ENCODE measurements at regions not wholly inside any gene's neighbourhood (a gene's known extent, or its start where the extent isn't known, plus 50 kb on each side); places are given as distances from the start of the nearest gene placed in this dataset.

DNA sequence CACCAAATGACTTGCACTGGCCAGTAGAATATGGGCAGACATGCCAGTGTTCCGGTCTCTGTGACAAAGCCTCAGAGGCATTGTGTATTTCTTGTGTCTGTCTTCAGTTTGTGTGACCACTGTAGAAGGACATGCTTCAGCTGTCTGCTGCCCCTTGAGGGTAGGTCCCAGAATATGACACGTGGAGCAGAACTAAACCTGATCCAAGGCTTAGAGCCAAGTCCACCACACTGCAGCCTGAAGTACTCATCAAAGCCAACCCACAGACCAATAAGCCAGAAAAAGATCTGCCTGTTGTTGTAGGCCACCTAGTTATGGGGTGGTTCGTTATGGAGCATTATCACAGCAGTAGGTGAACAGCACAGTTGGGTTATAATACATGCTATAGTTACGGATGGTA is 468.9 kb downstream of the PSAT1 start:
- Histone ChIP-seq H3K4me3 (ENCODE audit: low read depth, low read length) (no peak overlapping the region), H3K36me3 (replicated peaks) (no peaks in the 10 kb centered on the region), H3K27me3 (replicated peaks) (no peaks in the 10 kb centered on the region), H3K27ac (no peak overlapping the region)
- TF ChIP-seq, protein P1, sequence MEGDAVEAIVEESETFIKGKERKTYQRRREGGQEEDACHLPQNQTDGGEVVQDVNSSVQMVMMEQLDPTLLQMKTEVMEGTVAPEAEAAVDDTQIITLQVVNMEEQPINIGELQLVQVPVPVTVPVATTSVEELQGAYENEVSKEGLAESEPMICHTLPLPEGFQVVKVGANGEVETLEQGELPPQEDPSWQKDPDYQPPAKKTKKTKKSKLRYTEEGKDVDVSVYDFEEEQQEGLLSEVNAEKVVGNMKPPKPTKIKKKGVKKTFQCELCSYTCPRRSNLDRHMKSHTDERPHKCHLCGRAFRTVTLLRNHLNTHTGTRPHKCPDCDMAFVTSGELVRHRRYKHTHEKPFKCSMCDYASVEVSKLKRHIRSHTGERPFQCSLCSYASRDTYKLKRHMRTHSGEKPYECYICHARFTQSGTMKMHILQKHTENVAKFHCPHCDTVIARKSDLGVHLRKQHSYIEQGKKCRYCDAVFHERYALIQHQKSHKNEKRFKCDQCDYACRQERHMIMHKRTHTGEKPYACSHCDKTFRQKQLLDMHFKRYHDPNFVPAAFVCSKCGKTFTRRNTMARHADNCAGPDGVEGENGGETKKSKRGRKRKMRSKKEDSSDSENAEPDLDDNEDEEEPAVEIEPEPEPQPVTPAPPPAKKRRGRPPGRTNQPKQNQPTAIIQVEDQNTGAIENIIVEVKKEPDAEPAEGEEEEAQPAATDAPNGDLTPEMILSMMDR (IDR thresholded peaks at IDR 0.05; ENCODE audit: low read depth, low read length, missing control alignments) = no peak
- in situ Hi-C loops (cut with HindIII; ENCODE audit: low pct_ligation_motif_present, low sequenced_read_pairs) = no loop called here
- DNase-seq = no peak

DNA sequence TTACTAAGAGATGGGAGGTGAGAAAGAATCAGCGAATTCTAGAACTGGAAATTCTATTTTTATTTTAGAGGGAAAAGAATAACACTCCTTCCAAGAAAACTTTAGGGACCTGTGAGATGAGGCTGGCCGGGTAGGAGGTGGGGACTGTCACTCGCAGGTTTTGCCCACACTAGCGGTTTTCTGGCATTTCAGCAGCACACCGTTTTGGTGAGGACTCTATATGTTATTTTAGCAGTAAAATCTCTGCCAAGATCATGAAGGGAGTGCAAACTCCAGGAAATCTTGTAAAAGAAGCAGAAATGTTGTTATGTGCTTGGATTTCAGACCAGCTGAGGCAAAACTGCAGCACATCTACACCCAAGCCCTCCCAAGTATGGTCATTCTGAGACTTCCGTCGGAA is 470.6 kb downstream of the PSAT1 start:
- TF ChIP-seq, protein P1 (IDR thresholded peaks at IDR 0.05; ENCODE audit: low read depth, low read length, missing control alignments) = no peak
- Histone ChIP-seq H3K4me3 (ENCODE audit: low read depth, low read length) (no peak overlapping the region), H3K27ac (no peak overlapping the region), H3K36me3 (replicated peaks) (no peaks in the 10 kb centered on the region), H3K27me3 (replicated peaks) (no peaks in the 10 kb centered on the region)
- in situ Hi-C loops (cut with HindIII; ENCODE audit: low pct_ligation_motif_present, low sequenced_read_pairs) = no loop called here
- DNase-seq = no peak

DNA sequence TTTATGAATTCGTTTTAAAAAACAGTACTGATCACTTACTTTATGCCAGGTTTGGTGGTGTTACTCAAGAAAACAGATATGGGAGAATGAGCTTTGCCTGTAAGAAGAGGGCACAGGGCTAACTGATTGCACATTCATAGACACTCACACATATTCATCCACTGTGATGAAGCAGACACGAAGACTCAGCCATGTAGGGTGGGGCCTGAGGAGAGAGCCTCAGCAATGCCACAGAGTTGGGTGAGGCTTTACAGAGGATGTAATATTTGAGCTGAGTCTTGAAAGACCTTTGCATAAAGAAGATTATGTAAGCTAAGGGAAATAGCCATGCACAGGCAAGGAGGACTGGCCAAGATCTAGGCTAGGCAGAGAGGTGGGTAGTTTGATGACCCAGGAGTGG is 472.8 kb downstream of the PSAT1 start:
- Histone ChIP-seq H3K4me3 (ENCODE audit: low read depth, low read length) (no peak overlapping the region), H3K27ac (no peak overlapping the region), H3K36me3 (replicated peaks) (no peaks in the 10 kb centered on the region), H3K27me3 (replicated peaks) (no peaks in the 10 kb centered on the region)
- in situ Hi-C loops (cut with HindIII; ENCODE audit: low pct_ligation_motif_present, low sequenced_read_pairs) = no loop called here
- DNase-seq = no peak
- TF ChIP-seq, protein P1 (IDR thresholded peaks at IDR 0.05; ENCODE audit: low read depth, low read length, missing control alignments) = no peak

DNA sequence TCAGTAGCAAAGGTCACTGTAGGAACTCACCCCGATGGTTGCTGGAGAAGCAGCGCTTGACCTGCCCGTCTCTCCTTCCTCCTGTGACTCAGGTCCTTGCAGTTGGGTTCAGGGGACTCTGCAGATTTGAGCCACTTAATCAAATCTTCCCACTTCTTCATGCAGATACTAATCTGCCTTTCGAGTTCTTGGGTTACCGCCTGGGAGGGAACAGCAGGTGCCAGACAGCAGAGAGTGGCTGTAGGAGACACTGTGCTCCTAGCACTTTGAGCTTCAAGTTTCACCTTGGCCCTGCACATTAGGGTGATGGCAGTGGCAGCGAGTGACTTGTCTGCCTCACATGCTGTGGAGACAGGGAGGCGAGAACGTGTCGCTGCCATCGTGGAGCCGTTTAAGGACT is 478.3 kb downstream of the PSAT1 start:
- in situ Hi-C loops (cut with HindIII; ENCODE audit: low pct_ligation_motif_present, low sequenced_read_pairs) = no loop called here
- H3K27ac ChIP-seq = no peak overlapping the region
- no peak for DNase-seq
- TF ChIP-seq, protein P1 (IDR thresholded peaks at IDR 0.05; ENCODE audit: low read depth, low read length, missing control alignments) = no peak
- H3K36me3 ChIP-seq (replicated peaks) = no peaks in the 10 kb centered on the region
- H3K4me3 ChIP-seq (ENCODE audit: low read depth, low read length) = no peak overlapping the region
- no peaks in the 10 kb centered on the region for H3K27me3 ChIP-seq (replicated peaks)

DNA sequence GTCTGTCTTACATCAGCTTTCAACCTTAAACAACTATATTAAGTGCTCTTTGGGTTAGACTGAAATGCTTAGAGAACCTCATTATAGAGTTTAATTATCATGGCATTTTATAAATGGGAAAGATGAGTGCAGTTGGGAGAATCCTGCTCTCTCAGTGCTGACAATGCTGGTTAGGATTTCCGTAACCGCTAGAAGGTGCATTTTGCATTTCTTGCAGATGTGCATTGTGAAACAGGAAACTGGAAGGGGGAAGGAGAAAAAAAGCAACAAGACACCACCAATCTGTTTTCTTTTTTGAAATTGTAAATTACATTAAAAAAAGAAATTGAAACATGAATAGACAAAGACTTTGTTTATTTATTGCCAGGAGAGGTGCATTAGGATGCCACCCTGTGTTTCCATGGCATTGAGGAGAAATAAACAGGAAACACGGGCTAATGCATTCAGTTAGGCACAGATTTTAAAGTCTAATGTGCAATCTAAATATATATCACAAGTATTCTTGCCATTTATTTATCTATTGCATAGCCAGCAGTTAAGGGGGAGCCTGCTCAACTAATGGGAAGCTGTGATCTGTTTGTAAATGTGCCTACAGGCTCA is 478.9 kb downstream of the PSAT1 start:
- no peak overlapping the region for H3K4me3 ChIP-seq (ENCODE audit: low read depth, low read length)
- in situ Hi-C loops (cut with HindIII; ENCODE audit: low pct_ligation_motif_present, low sequenced_read_pairs) = no loop called here
- TF ChIP-seq, protein P1 (IDR thresholded peaks at IDR 0.05; ENCODE audit: low read depth, low read length, missing control alignments) = no peak
- DNase-seq = no peak
- H3K36me3 ChIP-seq (replicated peaks) = no peaks in the 10 kb centered on the region
- H3K27me3 ChIP-seq (replicated peaks) = no peaks in the 10 kb centered on the region
- H3K27ac ChIP-seq = no peak overlapping the region

DNA sequence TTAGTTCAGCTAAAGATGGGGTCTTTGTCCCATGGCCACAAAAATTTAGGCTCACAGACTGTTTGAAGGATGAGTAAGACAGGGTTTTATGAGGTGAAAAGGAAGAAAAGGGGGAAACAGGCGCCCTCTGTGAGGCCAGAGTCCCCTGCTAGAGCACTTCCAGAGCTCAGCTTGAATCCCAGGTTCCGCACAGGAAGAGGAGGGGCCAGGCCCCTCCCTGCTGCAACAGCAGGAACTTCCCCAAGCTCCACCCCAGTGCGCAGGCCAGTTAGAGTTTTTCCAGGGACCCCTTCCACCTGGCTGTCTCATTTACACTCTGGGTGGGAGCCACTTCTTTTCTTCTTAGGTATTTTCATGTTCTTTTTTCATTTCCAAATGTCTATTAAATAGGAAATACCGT is 480.8 kb downstream of the PSAT1 start:
- H3K36me3 ChIP-seq (replicated peaks) = no peaks in the 10 kb centered on the region
- H3K27me3 ChIP-seq (replicated peaks) = no peaks in the 10 kb centered on the region
- no peak overlapping the region for H3K4me3 ChIP-seq (ENCODE audit: low read depth, low read length)
- in situ Hi-C loops (cut with HindIII; ENCODE audit: low pct_ligation_motif_present, low sequenced_read_pairs) = no loop called here
- no peak overlapping the region for H3K27ac ChIP-seq
- no peak for DNase-seq
- TF ChIP-seq, protein P1 (IDR thresholded peaks at IDR 0.05; ENCODE audit: low read depth, low read length, missing control alignments) = no peak
